ENCODE measurements at regions not wholly inside any gene's neighbourhood (a gene's known extent, or its start where the extent isn't known, plus 50 kb on each side); places are given as distances from the start of the nearest gene placed in this dataset.
"Not testable (repeated sequence)": the region's sequence is repeated elsewhere in the genome, so short reads cannot be mapped to it uniquely, and the experiment has no call there.

DNA sequence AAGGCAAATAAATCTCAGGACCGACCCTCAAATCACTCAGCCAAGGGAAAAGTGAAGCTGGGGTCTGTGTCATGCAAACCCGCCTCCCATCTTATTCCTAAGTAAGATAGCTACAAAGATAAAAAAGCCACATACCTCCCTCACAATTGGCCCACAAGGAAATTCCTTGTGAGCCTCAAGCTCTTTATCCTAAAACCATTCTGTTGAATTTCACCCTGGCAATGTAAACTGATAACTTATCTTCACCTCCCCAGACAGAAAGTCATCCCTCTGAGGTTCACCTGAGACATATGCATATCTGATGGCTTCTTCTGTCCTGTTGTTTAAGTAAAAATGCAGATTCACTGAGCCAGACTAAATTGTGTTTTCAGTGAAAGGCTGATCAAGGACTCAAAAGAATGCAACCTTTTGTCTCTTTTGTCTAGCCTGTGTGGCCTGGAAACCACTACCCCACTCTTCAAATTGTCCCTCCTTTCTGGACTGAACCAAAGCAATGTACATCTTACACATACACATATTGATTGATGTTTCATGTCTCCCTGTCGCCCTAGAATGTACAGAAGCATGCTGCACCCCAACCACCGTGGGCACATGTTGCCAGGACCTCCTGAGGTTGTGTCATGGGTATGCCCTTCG, 91.3 kb downstream of the MFAP3L start:
- DNase-seq = no peak

DNA sequence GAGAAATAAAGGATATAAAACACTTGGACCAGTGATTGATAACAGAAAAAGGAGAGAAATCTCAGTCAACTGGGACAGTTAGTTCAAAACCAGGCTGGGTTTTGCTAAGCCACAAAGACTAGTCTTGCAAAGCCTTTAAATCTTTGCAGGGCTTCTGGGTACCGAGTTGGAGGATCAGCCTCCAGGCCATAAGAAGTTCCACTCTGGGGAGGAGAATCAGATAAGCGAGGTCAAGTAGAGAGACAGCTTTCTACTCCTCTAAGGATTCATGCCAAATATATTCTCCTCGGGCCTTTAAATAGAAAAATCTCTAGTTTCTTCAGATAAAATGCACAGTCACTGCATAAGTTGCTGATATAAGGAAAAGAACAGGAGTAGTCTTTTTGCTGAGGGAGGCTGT, 92.7 kb downstream of the MFAP3L start:
- no peak for DNase-seq

DNA sequence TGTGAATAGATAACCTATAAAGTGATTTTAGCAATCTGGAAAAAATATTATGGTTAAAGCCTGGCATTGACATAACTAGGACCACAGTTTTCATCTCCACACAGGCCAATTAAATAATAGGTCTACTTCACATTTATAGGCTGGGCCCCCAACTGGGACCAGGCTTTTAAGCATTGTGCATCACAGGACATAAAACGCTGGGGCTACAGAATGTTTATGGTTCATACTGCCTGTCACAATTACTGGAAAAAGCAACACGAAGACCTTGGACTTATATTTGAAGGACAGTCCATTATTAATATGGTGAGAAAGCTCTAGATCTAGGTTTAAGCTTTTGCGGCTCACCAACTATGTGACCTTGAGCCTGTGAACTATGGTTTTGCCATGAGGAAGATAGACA, 94.2 kb downstream of the MFAP3L start:
- no peak for DNase-seq

DNA sequence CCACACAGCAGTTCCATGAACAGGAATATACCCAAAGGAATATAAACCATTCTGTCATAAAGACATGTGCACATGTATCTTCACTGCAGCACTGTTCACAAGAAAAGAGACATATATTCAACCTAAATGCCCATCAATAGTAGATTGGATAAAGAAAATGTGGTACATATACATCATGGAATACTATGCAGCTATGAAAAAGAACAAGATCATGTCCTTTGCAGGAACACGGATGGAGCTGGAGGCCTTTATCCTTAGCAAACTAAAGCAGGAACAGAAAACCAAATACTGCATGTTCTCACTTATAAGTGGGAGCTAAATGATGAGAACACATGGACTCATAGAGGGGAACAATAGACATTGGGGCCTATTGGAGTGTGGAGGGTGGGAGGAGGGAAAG, 95.4 kb downstream of the MFAP3L start:
- not testable (repeated sequence) for DNase-seq

DNA sequence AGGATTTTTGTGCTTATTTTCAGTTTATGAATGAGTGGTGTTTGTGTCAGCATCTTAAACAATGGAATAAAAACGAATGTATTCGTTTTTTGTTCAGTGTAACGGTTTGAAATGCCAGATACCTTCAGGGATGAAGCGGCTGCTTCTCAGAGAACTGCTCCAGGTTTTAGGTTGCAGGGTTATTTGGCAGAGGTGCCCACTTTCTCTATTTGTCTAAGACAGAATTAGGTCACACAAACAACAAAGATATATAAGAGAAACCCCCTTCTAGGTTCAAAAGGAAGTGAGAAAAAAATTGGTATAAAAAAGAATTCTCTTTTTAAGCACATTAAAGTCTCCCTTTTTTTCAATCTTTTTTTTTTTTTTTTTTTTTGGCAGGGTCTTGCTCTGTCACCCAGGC, 98.9 kb downstream of the MFAP3L start:
- DNase-seq = no peak

DNA sequence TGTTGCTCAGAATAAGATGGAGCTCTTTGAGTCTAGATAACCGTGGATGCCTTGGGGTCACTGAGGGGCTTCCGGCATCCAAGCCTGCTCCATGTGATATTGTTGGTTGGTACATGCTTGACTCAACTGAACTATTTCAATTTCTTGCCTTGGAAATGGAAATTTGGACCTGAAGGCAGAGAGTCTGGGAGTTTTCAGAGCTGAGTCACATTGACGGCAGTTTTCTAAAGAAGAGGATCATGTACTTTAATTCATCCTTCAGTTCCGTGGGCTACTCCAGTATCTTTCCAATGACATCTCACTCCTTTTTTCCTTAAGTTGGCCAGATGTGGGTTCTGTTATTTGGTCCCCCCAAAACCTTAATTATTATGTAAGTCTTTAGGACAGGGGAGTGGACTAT, 100.5 kb downstream of the MFAP3L start:
- no peak for DNase-seq

DNA sequence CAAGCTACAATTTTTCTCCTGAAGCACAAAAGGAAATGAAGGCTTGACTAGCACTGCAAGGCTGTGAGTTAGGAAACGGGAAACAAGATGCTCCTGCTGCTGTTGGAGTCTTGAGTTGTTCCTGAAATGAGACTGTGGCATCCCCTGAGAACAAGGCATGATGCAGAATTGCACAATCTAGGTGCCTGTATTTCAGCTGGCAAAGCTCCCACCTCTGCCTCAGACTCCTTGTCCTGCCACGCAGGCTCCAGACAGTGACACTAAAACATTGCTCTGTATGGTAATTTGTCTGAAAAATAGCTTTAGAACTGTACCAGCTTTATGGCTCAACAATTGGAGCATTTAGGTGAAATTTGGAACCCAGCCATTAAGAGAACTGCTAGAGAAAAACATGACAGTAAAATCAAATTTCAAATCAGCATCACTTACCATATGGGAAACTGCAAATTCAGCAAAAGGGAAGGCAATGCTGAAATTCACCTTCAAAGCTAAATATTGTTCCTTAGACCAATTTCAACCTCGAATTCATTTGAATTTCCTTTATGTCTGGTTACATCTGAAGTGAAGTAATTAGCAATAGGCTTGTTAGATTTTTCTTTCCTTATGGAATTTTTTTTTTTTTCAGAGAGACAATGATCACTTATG, 103.4 kb downstream of the MFAP3L start:
- no peak for DNase-seq

DNA sequence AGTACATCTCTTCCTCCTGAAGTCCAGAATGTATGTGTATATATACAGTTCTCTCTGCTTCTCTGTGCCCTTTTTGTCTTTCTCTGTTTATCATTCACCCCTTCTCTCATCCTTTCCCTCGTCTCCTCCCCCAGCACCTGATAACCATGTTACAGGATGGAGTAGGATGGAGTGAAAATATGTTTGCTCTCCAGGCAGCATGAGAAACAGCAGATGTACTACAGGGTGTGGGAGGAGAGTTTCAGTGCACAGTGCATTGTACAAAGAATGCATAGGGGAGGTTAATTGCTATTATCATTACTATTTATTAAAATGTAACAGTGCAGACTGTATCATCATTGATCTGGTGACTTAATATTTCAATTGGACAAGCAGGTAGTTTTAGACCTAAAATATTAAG, 104.5 kb downstream of the MFAP3L start:
- no peak for DNase-seq

DNA sequence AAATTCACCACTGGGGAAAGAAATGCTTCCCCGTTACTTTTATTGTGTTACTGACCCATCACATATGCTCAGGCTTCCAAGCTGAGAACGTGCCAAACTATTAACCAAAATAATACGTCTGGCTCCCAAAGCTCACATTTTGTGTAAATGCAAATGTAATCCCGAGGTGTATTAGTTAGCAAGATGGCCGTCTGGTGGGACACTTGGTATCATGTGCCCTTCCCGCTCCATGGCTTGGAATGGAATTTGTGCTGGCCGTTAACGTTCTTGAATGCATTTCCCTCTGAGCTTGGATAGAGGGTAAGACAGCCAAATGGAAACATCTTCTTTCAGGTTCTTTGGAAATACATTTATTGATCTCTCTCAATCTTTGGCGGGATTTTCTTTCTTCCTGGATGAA, 105.0 kb downstream of the MFAP3L start:
- no peak for DNase-seq

DNA sequence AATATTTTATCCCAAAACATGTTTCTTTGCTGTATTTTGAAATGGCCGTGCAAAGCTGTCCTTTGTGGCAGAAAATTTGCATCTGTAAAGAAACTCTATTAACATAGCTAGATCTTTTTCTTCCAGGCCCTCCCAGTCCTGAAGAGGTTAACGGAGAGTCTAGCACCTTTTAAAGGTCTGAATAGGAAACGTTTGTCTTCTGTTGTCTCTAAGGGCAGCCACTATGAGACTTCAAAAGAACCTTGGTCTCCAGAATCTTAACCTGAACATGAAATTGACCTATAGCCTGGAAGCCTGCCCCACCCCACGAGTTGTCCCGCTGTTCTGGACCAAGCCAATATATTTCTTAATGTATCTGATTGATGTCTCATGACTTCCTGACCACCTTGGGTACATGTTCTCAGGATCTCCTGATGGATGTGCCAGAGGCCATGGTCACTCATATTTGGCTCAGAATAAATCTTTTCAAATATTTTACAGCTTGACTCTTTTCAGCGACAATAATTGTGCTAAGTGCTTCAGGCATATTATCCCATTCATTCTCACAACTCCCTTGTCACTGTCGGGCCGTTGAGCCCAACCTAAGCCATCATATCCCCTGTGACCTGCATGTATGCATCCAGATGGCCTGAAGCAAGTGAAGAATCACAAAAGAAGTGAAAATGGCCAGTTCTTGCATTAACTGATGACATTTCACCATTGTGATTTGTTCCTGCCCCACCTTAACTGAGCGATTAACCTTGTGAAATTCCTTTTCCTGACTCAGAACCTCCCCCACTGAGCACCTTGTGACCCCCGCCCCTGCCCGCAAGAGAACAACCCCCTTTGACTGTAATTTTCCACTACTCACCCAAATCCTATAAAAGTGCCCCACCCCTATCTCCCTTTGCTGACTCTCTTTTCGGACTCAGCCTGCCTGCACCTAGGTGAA, 106.7 kb downstream of the MFAP3L start:
- not testable (repeated sequence) for DNase-seq

DNA sequence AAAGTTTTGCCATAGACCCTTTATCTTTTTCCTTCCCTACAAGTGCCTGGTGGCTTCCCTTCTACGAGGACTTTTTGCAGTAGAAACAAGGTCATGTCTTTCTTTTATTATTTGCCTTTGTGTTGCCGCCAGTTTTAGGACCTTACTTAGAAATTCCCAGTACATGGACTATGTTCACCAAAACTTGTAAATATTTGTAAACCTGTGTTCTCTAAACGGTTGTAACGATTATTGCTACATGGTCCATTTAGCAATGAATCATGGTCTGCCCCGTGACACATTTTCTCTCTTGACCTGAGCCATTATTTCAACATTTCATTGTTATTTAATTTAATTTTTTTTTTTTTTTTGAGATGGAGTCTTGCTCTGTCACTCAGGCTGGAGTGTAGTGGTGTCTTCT, 110.7 kb downstream of the MFAP3L start:
- DNase-seq = no peak

DNA sequence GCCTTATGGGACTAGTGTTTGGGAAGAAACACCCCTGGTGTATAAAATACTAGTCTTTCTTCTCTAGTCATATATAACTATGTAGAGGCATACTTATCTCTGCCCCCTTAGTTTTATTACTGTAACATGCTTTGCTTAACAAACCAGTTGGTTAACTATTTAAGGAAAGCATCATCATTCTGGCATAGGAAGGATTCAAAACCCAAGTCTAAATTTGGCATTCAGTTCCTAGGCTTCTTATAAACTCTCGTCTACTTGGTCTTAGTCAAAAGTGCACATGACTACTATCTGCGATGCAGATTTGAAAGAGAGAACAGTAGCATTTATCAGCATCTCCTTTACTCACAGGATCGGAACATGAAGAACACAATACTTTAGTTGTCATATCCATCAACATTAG, 111.3 kb downstream of the MFAP3L start:
- no peak for DNase-seq

DNA sequence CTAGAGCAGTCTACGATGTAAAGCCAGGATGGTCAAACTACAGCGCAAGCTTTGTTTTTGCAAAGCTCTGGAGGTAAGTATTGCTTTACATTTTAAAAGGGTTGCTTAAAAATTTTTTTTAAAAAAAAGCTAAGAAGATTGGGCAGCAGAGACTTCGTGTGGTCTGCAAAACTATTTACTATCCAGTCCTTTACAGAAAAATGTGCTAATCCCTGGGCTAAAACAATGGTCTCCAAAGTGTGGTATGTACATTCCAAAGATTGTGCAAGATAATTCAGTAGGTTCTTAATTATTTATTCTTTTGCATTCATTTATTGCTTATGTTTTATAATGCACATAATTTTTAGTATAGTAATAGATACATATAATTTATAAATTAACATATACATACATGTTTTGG, 113.2 kb downstream of the MFAP3L start:
- no peak for DNase-seq

DNA sequence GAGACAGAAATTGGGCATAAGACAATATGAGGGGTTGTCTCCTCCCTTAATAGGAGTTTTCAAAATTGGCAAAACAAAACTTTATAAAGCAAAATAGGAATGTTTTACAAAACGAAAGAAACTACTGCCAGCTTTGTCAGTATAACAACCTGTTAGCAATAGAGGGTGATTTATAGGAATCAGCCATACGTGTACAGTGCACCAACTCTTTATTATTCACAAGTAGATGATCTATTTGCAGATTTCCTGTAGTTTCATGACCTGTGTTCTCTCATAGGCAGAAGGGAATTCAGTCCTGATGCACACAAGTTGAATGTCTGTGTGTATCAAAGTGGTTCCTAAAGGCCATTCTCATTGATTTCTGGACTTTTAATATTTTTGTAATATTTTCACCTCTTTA, 116.3 kb downstream of the MFAP3L start:
- DNase-seq = no peak

DNA sequence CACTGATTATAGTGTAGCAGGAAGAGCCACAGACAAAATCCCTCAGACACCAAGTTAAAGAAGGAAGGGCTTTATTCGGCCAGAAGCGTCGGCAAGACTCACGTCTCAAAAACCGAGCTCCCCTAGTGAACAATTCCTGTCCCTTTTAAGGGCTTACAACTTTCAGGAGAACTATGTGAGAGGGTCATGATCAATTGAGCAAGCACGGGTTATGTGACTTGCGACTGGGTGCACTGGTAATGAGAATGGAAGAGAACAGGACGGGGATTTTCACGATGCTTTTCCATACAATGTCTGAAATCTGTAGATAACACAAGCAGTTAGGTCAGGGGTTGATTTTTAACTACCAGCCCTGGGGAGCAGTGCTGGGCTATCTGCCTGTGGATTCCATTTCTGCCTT, 116.7 kb downstream of the MFAP3L start:
- DNase-seq = no peak

DNA sequence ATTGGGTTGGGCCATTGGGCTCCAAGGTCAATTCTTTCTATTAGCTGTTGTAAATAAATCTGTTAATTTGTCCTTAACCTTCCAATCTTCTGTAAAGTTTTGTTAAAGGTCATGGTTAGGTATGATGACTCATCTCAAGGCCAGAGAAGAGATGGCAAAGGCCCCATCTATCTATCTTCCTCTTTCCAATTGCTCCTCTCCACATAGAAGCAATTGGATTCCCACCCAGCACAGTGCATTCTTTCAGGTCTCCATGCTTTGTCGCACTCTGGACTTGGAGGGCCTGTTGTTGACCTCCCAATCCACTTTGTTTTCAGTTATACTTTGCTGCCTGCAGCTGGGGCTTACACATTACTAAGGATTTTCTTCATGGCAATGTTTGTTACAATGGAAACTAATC, 118.5 kb downstream of the MFAP3L start:
- DNase-seq = no peak

DNA sequence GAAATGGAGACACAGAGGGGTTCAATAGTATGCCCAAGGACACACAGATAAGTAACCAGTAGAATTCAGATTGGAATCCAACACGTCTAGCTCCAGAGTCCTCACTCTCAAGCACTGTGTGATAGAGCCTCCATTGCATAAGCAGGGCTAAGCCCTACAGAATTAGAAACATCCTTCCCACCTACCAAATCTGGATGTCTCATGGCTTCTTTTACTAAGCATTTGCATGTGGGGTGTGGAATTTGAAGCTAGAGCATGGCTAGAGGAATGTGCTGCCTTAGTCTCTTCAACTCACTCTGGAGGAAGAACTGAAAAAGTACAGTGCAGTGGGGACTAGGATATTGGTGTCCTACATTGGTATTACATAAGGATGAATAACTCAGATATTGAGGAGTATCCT, 119.4 kb downstream of the MFAP3L start:
- DNase-seq = no peak

DNA sequence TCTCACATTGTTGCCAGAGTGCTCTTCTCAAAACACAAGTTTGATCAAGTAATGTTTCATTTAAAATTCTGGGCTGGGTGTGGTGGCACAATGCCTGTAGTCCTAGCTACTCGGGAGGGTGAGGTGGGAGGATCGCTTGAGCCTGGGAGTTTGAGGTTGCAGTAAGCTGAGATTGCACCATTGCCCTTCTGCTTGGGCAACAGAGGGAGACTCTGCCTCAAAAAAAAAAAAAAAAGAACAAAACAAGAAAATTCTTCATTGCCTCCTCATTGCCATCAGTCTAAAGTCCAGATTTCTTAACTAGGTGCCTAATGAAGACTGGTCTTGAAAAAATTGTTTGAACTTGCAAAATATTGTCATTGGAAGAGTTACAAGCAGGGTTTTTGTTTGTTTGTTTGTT, 120.1 kb downstream of the MFAP3L start:
- no peak for DNase-seq

DNA sequence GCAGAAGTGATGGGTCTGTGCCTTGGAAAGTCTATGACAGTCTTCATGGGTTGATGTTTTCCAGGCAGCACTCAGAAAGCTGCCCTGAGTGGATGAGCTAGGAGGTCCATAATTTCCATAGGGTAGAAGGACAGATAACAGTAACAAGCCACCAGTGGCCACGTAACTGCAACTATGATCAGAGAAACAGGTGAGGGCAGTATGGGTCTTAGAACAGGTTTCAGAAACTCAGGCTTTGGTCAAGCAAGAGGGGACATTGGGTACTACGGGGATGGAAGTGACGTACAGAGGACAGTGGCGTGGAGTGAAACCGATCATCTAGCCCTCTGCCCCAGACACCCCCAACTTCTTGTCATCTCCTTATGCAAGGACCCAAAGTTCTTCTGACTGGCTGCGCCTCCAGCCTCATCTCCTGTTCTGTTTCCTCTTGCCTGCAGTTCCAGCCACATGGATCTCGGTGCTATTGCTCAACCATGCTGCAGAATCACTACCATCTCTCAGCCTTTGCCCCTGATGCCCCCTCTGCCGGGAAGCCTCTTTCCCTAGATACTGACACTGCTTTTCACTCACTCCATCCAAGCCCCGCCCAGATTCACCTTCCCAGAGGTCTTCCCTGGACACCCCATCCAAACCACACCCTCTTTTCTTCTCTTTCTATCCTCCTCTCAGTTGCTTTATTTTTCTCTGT, 123.4 kb downstream of the MFAP3L start:
- no peak for DNase-seq

DNA sequence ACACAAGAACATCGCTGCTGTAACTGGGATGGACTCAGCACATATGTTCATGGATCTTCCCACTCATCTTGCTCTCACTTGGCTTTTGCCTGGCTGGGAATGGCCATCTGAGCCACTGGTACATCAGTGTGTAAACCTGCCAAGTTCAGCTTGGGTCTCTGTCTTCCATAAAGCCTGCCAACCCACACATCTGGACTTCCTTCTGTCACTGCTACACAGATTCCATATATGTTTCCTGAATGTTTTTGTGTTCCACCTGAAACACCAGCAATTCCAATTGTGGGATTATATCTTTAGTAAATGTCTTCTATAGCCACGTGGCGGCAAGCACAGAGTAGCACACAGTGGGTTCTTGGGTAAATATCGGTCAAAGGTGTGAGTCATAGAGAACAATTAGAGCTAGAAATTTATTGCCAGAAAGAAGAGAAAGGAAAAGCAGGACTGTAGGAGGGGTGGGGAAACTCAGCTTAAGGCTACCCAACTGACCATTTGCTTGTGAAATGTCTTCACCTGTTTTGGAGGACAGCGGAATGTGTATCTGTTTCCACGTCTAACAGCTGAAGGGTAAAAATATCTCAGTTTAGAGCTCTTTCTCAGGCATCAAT, 125.9 kb downstream of the MFAP3L start:
- DNase-seq = no peak

DNA sequence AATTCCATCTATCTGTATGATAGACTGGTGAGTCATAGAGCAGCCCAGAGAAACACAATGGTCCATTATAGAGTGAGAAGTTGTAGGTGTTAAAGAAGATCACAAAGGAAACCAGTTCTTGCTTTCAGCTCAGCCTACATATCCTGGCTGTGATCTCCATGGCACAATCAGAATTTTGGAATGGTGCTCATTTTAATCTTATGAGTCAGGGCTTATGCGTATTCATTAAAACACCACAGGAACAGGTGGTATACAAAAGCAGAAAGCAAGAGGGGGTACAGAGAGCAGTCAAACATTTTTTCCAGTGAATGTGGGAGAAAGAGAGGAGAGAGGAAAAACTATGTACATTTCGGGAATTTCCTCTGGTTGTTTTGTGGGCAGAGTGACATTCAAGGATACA, 126.9 kb downstream of the MFAP3L start:
- no peak for DNase-seq

DNA sequence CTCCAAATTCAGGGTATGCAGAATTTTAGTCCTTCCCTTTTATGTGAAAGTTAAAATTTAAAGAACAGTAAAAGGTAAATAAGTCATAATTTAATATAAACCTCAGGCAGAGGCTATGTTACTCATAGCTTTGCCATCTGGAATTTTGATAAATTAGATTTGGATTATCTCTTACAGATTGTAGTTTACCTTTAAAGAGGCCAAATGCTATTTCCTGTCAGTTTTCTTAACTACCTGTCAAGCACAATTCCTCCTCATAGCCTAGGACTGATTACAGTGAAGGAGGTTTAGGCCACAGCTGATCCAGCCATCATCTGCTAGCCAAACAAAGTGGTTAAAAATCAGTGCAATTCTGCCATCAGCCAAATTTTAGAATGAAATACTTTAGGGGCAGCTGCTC, 128.1 kb downstream of the MFAP3L start:
- no peak for DNase-seq

DNA sequence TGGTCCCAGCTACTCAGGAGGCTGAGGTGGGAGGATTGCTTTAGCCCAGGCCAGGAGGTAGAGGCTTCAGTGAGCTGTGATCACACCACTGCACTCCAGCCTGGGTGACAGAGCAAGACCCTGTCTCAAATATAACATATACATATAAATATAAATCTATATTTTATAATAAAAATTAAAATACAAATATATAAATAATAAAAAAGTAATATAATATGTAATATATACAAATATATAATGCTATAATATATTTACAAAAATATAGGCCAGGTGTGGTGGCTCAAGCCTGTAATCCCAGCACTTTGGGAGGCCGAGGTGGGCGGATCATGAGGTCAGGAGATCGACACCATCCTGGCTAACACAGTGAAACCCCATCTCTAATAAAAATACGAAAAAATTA, 131.4 kb downstream of the MFAP3L start:
- DNase-seq = not testable (repeated sequence)

Measured in AML-193 (cell line).